Endothelial cell of umbilical vein (primary cell): ENCODE measurements at regions not wholly inside any gene's neighbourhood (a gene's known extent, or its start where the extent isn't known, plus 50 kb on each side); places are given as distances from the start of the nearest gene placed in this dataset.

Source experiments
- EZH2 ChIP-seq: IDR thresholded peaks from 2 replicates; pipeline ENCODE4 v1.6.1; 2012; ENCODE audit warnings: borderline replicate concordance, low read depth, mild to moderate bottlenecking, moderate library complexity, low read length, inconsistent platforms; ENCODE audit not compliant: severe bottlenecking
- JUN ChIP-seq: IDR thresholded peaks from 2 replicates; pipeline ENCODE4 v1.6.1; 2011; ENCODE audit warnings: borderline replicate concordance, low read depth; ENCODE audit not compliant: insufficient read length, insufficient read depth
- POLR2A ChIP-seq: IDR thresholded peaks from 2 replicates; pipeline ENCODE4 v1.6.1; 2012; ENCODE audit warnings: low read depth, mild to moderate bottlenecking, control low read depth, low read length
- TF ChIP-seq, protein P1 (sequence below), 2 donors: IDR thresholded peaks; 1 replicate in 1 of 2; 2 replicates in 1 of 2; pipeline ENCODE4 v1.5.1; 2011; ENCODE audit warnings: low read length in 2 of 2, mild to moderate bottlenecking in 2 of 2, moderate library complexity in 2 of 2, control low read depth in 1 of 2, inconsistent platforms in 1 of 2, low read depth in 1 of 2; ENCODE audit not compliant: insufficient read depth in 1 of 2; ENCODE audit errors: extremely low read depth in 1 of 2

DNA sequence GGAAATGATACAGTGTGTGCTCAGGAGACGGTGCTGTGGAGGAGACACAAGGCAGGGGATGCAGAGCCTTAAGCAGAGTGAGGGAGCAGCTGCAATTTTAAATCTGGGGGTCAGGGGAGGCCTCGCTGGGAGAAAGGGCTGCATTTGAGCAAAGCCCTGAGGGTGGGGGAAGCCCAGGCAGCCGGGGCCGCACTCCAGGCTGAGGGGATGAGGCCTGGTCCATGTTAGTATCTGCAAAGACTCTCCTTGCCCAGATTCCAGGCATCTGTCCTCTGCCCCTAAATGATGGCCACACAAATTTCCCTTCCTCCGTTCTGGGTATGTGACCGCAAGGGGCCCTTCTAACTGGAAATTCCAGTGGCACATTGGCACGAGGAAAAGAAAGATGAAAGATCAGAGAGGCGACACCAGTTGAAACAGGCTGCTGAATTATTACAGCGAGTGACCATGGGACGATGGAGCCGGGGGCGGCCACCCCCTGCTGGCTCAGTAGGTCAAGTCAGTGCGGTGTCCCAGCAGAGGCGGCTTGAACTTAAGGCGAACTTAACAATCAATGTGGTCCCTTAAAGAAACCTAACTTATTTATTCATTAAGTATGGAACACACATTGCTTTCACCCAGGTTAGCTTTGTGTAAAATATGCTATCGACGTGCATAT is 62.3 kb upstream of the KAT6B start:
- TF ChIP-seq, protein P1, sequence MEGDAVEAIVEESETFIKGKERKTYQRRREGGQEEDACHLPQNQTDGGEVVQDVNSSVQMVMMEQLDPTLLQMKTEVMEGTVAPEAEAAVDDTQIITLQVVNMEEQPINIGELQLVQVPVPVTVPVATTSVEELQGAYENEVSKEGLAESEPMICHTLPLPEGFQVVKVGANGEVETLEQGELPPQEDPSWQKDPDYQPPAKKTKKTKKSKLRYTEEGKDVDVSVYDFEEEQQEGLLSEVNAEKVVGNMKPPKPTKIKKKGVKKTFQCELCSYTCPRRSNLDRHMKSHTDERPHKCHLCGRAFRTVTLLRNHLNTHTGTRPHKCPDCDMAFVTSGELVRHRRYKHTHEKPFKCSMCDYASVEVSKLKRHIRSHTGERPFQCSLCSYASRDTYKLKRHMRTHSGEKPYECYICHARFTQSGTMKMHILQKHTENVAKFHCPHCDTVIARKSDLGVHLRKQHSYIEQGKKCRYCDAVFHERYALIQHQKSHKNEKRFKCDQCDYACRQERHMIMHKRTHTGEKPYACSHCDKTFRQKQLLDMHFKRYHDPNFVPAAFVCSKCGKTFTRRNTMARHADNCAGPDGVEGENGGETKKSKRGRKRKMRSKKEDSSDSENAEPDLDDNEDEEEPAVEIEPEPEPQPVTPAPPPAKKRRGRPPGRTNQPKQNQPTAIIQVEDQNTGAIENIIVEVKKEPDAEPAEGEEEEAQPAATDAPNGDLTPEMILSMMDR (IDR thresholded peaks at IDR 0.05; ENCODE audit: extremely low read depth in 1 of 2, insufficient read depth in 1 of 2, low read depth in 1 of 2, low read length in 2 of 2) = no peak
- TF ChIP-seq EZH2 (no peak), POLR2A (no peak), JUN (no peak)
